NCI-H2196 (cell line): ENCODE measurements at regions not wholly inside any gene's neighbourhood (a gene's known extent, or its start where the extent isn't known, plus 50 kb on each side); places are given as distances from the start of the nearest gene placed in this dataset.
A peak's percentile ranks its signal among the peaks of the same experiment; 100 is the strongest.

Experiments
- DNase-seq: peaks from one replicate; lab custom pipeline; 2025; ENCODE audit not compliant: unreplicated experiment; lab: John Stamatoyannopoulos, UW

DNA sequence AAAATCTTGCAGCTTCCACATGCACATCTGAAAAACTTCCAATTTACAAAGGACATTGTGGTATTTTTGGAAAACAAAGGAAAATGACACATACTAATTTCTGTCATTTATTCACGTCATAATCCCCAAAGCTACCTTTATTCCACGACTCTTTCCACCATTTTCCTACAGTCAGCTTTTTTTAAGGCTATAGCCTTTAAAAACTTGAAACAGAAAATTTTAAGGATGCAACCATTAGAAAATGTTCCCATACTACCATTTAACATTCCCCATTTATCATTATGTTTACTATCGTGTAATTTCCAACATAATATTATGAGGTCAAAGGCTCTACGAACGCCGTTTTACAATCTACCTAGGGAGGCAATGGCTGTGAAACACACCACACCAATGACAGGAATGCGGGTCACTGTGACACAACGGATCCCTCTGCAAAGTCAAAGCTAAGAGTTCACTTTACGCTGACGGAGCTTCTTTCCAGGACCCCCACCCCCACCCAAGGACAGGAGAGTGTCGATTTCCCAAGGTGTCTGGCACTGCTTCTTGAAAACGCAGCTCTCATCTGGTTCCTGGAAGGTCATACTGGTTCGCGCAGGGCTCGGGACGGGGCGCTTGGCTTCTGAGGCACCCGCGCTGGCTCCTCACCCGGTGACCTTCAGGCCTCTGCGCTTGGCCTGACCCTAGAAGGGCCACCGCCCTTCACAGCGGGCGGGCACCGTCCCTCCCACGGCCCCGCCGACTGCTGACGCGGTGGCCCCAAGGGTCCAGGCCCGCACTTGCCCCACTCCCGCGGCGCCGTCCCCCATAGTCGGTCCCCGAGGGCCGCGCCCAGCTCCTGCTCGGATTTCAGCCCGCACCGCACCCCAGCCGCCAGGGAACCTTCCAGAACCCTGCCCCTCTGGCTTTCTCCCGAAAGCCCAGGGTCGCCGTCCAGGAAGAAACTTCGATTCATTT is 50.5 kb upstream of the ATF3 start:
- peak; percentile 43 for DNase-seq

DNA sequence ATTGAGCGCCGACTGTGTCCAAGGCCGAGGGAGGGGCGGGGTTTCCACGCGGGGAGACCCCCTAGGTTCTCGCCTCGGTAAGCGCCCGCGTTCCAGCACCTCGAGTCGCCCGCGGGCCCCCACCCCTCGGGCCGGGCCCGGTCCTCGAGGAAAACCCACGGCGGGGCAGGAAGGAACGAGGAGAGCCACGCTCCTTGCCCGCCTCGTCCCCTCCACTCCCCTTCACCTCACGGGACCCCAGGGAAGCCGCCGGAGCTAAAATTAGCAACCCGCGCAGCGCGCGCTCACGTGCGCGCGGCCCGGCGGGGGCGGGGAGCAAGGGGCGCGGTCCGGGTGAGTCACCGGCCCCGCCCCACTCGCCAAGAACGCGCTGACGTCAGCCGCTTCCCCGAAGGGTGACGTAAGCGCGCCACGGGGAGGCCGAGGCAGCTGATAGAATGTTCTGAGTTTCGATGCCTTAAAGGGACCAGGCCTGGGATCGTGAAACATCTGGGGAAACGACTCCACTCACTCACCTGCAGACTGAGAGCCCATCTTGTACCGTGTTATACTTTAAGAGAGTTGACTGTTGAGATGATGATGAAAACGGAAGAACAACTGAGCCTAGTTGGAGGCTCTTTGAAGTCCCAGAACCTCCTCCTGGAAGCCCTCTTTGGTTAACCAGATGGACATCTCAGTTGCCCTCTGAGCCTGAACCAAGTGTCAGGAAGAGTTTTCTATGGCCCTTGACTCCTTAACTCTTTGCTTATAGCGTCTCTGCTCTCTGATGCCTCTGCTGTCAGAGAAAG is 49.7 kb upstream of the ATF3 start:
- peak; percentile 97 for DNase-seq
